HG02588 (cell line): ENCODE measurements at regions not wholly inside any gene's neighbourhood (a gene's known extent, or its start where the extent isn't known, plus 50 kb on each side); places are given as distances from the start of the nearest gene placed in this dataset.

Source experiments
- ATAC-seq: cut with Tn5 transposase; IDR thresholded peaks from one replicate; pipeline ENCODE4 v1.9.1; 2021; ENCODE audit warnings: mild to moderate bottlenecking, moderate library complexity; ENCODE audit not compliant: unreplicated experiment

- ATAC-seq, result no peak
These were observed 130.9 kb downstream of the PALM2AKAP2 start for GRCh38 chr9:109910671-109911518.

GRCh38 chr9:109912082-109912582 lies 132.1 kb downstream of the PALM2AKAP2 start:
- ATAC-seq, result no peak

GRCh38 chr9:109912726-109913460 lies 132.9 kb downstream of the PALM2AKAP2 start:
- no peak for ATAC-seq

- ATAC-seq, result no peak
These were observed 133.4 kb downstream of the PALM2AKAP2 start for GRCh38 chr9:109913461-109913810.

- peak; percentile 45 for ATAC-seq
These were observed 134.5 kb downstream of the PALM2AKAP2 start for GRCh38 chr9:109914280-109915027.

GRCh38 chr9:109916316-109916715 lies 136.3 kb downstream of the PALM2AKAP2 start:
- ATAC-seq, result no peak

GRCh38 chr9:109918339-109919163 lies 138.6 kb downstream of the PALM2AKAP2 start:
- ATAC-seq, result peak; percentile 52

GRCh38 chr9:109919736-109920408 lies 139.9 kb downstream of the PALM2AKAP2 start:
- ATAC-seq, result no peak

- ATAC-seq, result no peak
These were observed 142.8 kb downstream of the PALM2AKAP2 start for GRCh38 chr9:109922617-109923470.

GRCh38 chr9:109923471-109923760 lies 143.4 kb downstream of the PALM2AKAP2 start:
- ATAC-seq, result no peak

- no peak for ATAC-seq
These were observed 143.8 kb downstream of the PALM2AKAP2 start for GRCh38 chr9:109923806-109924205.

- ATAC-seq, result no peak
These were observed 145.8 kb downstream of the PALM2AKAP2 start for GRCh38 chr9:109925799-109926198.

- ATAC-seq, result no peak
These were observed 146.4 kb downstream of the PALM2AKAP2 start for GRCh38 chr9:109926421-109926869.

GRCh38 chr9:109931623-109932022 lies 151.6 kb downstream of the PALM2AKAP2 start:
- ATAC-seq, result no peak

- no peak for ATAC-seq
These were observed 154.3 kb downstream of the PALM2AKAP2 start for GRCh38 chr9:109934136-109934856.

- ATAC-seq, result no peak
These were observed 154.8 kb downstream of the PALM2AKAP2 start for GRCh38 chr9:109934857-109935215.

GRCh38 chr9:109935406-109936087 lies 155.5 kb downstream of the PALM2AKAP2 start:
- ATAC-seq, result no peak
